ENCODE measurements at regions not wholly inside any gene's neighbourhood (a gene's known extent, or its start where the extent isn't known, plus 50 kb on each side); places are given as distances from the start of the nearest gene placed in this dataset.

DNA sequence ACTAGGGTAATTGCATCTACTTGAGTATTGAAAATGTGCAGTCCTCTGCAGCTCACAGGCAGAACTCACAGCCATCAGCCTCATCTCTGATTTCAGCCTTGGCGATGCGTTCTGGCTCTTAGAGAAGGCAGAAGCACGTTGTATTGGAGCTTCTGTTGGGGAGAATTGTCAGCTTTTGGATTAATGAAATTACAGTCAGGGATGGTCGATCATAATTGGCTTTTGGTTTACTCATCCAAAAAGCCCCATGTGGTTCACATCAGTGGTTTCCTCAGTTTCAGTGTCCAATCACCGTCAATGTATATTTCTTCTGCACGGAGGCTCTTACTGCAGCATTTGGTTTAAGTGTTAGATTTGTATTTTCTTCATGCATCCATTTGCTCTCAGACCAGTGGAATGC lies 218.5 kb upstream of the SOX11 start:
- H3K27ac ChIP-seq, result no peak overlapping the region
- H3K4me1 ChIP-seq, result no peaks in the 10 kb centered on the region
- no peaks in the 10 kb centered on the region for H3K9me3 ChIP-seq
- WGBS, 2 donors, result 66 to 70% methylated on average over 6 of the region's 6 CpGs
- no peak for TF ChIP-seq POLR2A (IDR thresholded peaks at IDR 0.05)
- TF ChIP-seq CTCF (IDR thresholded peaks at IDR 0.05), result no peak
- DNase-seq, result no peak
- H3K27me3 ChIP-seq, result no peaks in the 10 kb centered on the region
- no peaks in the 10 kb centered on the region for H3K36me3 ChIP-seq
- intact Hi-C loops (cut with DNase I), result no loop called here
- no peak overlapping the region for H3K4me3 ChIP-seq (replicated peaks in 1 of 3)

DNA sequence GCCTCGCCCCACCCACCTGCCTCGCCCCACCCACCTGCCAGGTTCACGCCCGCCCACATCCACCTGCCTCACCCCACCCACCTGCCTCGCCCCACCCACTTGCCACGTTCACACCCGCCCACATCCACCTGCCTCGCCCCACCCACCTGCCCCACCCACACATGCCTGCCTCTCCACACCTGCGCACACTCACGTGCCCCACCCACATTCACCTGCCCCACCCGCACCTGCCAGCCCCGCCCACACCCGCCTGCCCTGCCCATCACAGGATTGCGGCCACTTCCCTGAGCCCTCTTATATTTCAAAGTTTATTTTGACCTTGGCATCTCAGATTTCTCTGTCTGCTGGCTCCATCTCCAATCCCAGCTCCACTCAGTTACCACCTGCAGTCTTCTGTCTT lies 217.5 kb upstream of the SOX11 start:
- no peak for DNase-seq
- H3K9me3 ChIP-seq, result no peaks in the 10 kb centered on the region
- H3K27me3 ChIP-seq, result no peaks in the 10 kb centered on the region
- H3K4me1 ChIP-seq, result no peaks in the 10 kb centered on the region
- TF ChIP-seq CTCF (IDR thresholded peaks at IDR 0.05), result no peak
- no peak for TF ChIP-seq POLR2A (IDR thresholded peaks at IDR 0.05)
- no peak overlapping the region for H3K27ac ChIP-seq
- 84 to 85% methylated on average over 14 of the region's 14 CpGs for WGBS, 2 donors
- H3K4me3 ChIP-seq (replicated peaks in 1 of 3), result no peak overlapping the region
- intact Hi-C loops (cut with DNase I), result no loop called here
- H3K36me3 ChIP-seq, result no peaks in the 10 kb centered on the region

DNA sequence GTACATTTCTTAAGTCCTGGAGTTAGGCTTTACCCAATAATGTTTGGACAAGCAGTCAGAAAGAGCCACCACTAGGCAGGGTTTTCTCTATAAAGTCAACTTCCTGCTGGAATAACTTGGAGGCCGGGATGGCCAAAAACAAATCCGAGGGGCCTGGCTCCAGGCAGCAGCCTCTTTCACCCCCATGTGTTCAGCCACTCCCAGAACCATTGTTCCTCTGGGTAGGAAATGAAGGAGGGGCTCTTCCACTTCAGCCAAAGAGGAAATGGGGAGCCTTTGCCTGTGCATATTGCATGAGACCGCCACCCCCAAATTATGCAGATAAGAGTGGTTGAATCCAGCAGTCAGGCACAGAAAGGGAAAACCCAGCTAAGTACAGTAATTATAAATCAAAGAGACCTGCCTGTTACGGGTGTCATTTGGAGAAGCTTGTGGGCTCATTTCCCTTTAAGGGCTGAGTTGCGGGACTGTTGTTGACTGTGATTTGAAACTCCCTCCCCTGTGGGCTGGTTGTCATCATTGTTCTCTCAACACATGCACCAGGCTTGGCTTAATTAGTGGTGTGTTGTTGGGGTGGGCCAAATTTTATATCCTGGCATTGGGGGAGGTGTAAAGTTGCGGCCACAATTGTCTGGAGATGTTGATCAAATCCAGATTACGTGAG lies 212.8 kb upstream of the SOX11 start:
- TF ChIP-seq CTCF (IDR thresholded peaks at IDR 0.05) (no peak), POLR2A (IDR thresholded peaks at IDR 0.05) (no peak)
- H3K27me3 ChIP-seq, result no peaks in the 10 kb centered on the region
- no peak for DNase-seq
- H3K4me1 ChIP-seq, result peaks cover 0 to 7% of the 10 kb centered on the region in 2 donors
- no peaks in the 10 kb centered on the region for H3K36me3 ChIP-seq
- no peaks in the 10 kb centered on the region for H3K9me3 ChIP-seq
- intact Hi-C loops (cut with DNase I), result no loop called here
- WGBS, 2 donors, result 63 to 65% methylated on average over 7 of the region's 7 CpGs
- H3K27ac ChIP-seq, result no peak overlapping the region
- no peak overlapping the region for H3K4me3 ChIP-seq (replicated peaks in 1 of 3)

- intact Hi-C loops (cut with DNase I), result no loop called here
- H3K36me3 ChIP-seq, result no peaks in the 10 kb centered on the region
- H3K27ac ChIP-seq, result no peak overlapping the region
- no peaks in the 10 kb centered on the region for H3K27me3 ChIP-seq
- peaks cover 0 to 7% of the 10 kb centered on the region in 2 donors for H3K4me1 ChIP-seq
- WGBS, 2 donors, result 10 to 18% methylated on average over 6 of the region's 6 CpGs
- H3K4me3 ChIP-seq (replicated peaks in 1 of 3), result no peak overlapping the region
- no peaks in the 10 kb centered on the region for H3K9me3 ChIP-seq
- TF ChIP-seq POLR2A (IDR thresholded peaks at IDR 0.05) (no peak), CTCF (IDR thresholded peaks at IDR 0.05) (no peak)
- DNase-seq, result peak; percentile 14
Observed at GRCh38 chr2:5482929-5483331, 209.3 kb upstream of the SOX11 start.

- Histone ChIP-seq H3K4me3 (replicated peaks in 1 of 3) (no peak overlapping the region), H3K9me3 (no peaks in the 10 kb centered on the region), H3K36me3 (no peaks in the 10 kb centered on the region), H3K27me3 (no peaks in the 10 kb centered on the region), H3K4me1 (peaks cover 0 to 7% of the 10 kb centered on the region in 2 donors), H3K27ac (no peak overlapping the region)
- DNase-seq, result no peak
- TF ChIP-seq POLR2A (IDR thresholded peaks at IDR 0.05) (no peak), CTCF (IDR thresholded peaks at IDR 0.05) (no peak)
- WGBS, 2 donors, result 91 to 95% methylated on average over 4 of the region's 4 CpGs
- intact Hi-C loops (cut with DNase I), result no loop called here
Observed at GRCh38 chr2:5484868-5485267, 207.3 kb upstream of the SOX11 start.

Measured in thyroid gland (tissue), 4 donors.